ENCODE measurements at regions not wholly inside any gene's neighbourhood (a gene's known extent, or its start where the extent isn't known, plus 50 kb on each side); places are given as distances from the start of the nearest gene placed in this dataset.

- Histone ChIP-seq H3K9me3 (replicated peaks in 1 of 3) (peaks cover 0 to under 1% (median 0%) of the 10 kb centered on the region in 3 donors), H3K4me3 (no peak overlapping the region), H3K27me3 (no peaks in the 10 kb centered on the region), H3K36me3 (replicated peaks in 1 of 2) (no peaks in the 10 kb centered on the region), H3K27ac (no peak overlapping the region), H3K4me1 (replicated peaks in 1 of 2) (no peaks in the 10 kb centered on the region)
- TF ChIP-seq CTCF (IDR thresholded peaks at IDR 0.05), result no peak
- TF ChIP-seq POLR2A (IDR thresholded peaks at IDR 0.05), result no peak
- DNase-seq, result no peak
- intact Hi-C loops (cut with DNase I), result no loop called here
These were observed 704.7 kb upstream of the ROBO1 start for GRCh38 chr3:80472459-80472858.

- H3K27ac ChIP-seq, result no peak overlapping the region
- H3K27me3 ChIP-seq, result no peaks in the 10 kb centered on the region
- no peaks in the 10 kb centered on the region for H3K9me3 ChIP-seq (replicated peaks in 1 of 3)
- no peak overlapping the region for H3K4me3 ChIP-seq
- 61 to 65% (median 63%) methylated on average over 2 of the region's 2 CpGs for WGBS, 4 donors
- intact Hi-C loops (cut with DNase I), result no loop called here
- H3K4me1 ChIP-seq (replicated peaks in 1 of 2), result no peaks in the 10 kb centered on the region
- DNase-seq, result no peak
- no peaks in the 10 kb centered on the region for H3K36me3 ChIP-seq (replicated peaks in 1 of 2)
- TF ChIP-seq CTCF (IDR thresholded peaks at IDR 0.05), result no peak
- no peak for TF ChIP-seq POLR2A (IDR thresholded peaks at IDR 0.05)
These were observed 702.6 kb upstream of the ROBO1 start for GRCh38 chr3:80470433-80470832.

- Histone ChIP-seq H3K27ac (no peak overlapping the region), H3K9me3 (replicated peaks in 1 of 3) (no peaks in the 10 kb centered on the region), H3K36me3 (replicated peaks in 1 of 2) (no peaks in the 10 kb centered on the region), H3K4me1 (replicated peaks in 1 of 2) (no peaks in the 10 kb centered on the region), H3K27me3 (no peaks in the 10 kb centered on the region), H3K4me3 (no peak overlapping the region)
- WGBS, 4 donors, result 76 to 88% (median 83%) methylated on average over 1 of the region's 1 CpG
- intact Hi-C loops (cut with DNase I), result no loop called here
- no peak for TF ChIP-seq POLR2A (IDR thresholded peaks at IDR 0.05)
- no peak for TF ChIP-seq CTCF (IDR thresholded peaks at IDR 0.05)
- DNase-seq, result no peak
These were observed 697.9 kb upstream of the ROBO1 start for GRCh38 chr3:80465746-80466145.

GRCh38 chr3:80451393-80451792, 683.6 kb upstream of the ROBO1 start:
- Histone ChIP-seq H3K4me1 (replicated peaks in 1 of 2) (no peaks in the 10 kb centered on the region), H3K4me3 (no peak overlapping the region), H3K27ac (no peak overlapping the region), H3K27me3 (no peaks in the 10 kb centered on the region), H3K9me3 (replicated peaks in 1 of 3) (no peaks in the 10 kb centered on the region), H3K36me3 (replicated peaks in 1 of 2) (no peaks in the 10 kb centered on the region)
- DNase-seq, result no peak
- no peak for TF ChIP-seq POLR2A (IDR thresholded peaks at IDR 0.05)
- TF ChIP-seq CTCF (IDR thresholded peaks at IDR 0.05), result no peak
- intact Hi-C loops (cut with DNase I), result no loop called here
